ENCODE measurements at regions not wholly inside any gene's neighbourhood (a gene's known extent, or its start where the extent isn't known, plus 50 kb on each side); places are given as distances from the start of the nearest gene placed in this dataset.

DNA sequence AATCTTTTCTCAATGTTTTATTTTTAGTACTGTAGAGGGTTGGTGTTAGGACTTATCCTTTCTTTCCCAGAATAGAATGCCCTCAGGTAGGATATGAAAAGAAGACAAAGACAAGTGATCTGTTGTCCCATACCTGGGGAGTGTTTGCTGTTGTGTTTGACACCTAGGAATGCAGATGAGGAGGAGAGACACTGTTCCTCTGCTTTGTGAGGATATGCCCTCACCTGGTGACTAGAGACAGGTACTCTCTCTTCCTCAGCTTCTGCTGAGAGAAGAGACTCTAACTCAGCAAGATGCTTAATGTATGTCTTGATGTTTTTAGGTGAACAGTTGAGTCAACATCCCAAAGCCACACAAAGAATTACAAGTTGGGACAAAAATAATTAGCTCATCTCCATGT is 468.4 kb downstream of the PRR16 start:
- TF ChIP-seq, protein P1, sequence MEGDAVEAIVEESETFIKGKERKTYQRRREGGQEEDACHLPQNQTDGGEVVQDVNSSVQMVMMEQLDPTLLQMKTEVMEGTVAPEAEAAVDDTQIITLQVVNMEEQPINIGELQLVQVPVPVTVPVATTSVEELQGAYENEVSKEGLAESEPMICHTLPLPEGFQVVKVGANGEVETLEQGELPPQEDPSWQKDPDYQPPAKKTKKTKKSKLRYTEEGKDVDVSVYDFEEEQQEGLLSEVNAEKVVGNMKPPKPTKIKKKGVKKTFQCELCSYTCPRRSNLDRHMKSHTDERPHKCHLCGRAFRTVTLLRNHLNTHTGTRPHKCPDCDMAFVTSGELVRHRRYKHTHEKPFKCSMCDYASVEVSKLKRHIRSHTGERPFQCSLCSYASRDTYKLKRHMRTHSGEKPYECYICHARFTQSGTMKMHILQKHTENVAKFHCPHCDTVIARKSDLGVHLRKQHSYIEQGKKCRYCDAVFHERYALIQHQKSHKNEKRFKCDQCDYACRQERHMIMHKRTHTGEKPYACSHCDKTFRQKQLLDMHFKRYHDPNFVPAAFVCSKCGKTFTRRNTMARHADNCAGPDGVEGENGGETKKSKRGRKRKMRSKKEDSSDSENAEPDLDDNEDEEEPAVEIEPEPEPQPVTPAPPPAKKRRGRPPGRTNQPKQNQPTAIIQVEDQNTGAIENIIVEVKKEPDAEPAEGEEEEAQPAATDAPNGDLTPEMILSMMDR (IDR thresholded peaks at IDR 0.05): no peak
- TF ChIP-seq POLR2AphosphoS2 (conservative IDR thresholded peaks at IDR 0.05; ENCODE audit: low read length): no peak
- no peak for TF ChIP-seq SMC3 (IDR thresholded peaks at IDR 0.05)
- no peak for TF ChIP-seq CEBPB (IDR thresholded peaks at IDR 0.05)
- TF ChIP-seq RNF2 (IDR thresholded peaks at IDR 0.05; ENCODE audit: borderline replicate concordance, low read depth): no peak
- TF ChIP-seq PHF8 (IDR thresholded peaks at IDR 0.05; ENCODE audit: borderline replicate concordance, low read depth): no peak
- TF ChIP-seq, protein P2, sequence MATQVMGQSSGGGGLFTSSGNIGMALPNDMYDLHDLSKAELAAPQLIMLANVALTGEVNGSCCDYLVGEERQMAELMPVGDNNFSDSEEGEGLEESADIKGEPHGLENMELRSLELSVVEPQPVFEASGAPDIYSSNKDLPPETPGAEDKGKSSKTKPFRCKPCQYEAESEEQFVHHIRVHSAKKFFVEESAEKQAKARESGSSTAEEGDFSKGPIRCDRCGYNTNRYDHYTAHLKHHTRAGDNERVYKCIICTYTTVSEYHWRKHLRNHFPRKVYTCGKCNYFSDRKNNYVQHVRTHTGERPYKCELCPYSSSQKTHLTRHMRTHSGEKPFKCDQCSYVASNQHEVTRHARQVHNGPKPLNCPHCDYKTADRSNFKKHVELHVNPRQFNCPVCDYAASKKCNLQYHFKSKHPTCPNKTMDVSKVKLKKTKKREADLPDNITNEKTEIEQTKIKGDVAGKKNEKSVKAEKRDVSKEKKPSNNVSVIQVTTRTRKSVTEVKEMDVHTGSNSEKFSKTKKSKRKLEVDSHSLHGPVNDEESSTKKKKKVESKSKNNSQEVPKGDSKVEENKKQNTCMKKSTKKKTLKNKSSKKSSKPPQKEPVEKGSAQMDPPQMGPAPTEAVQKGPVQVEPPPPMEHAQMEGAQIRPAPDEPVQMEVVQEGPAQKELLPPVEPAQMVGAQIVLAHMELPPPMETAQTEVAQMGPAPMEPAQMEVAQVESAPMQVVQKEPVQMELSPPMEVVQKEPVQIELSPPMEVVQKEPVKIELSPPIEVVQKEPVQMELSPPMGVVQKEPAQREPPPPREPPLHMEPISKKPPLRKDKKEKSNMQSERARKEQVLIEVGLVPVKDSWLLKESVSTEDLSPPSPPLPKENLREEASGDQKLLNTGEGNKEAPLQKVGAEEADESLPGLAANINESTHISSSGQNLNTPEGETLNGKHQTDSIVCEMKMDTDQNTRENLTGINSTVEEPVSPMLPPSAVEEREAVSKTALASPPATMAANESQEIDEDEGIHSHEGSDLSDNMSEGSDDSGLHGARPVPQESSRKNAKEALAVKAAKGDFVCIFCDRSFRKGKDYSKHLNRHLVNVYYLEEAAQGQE (IDR thresholded peaks at IDR 0.05): no peak
- no peak for TF ChIP-seq EP300 (IDR thresholded peaks at IDR 0.05)
- TF ChIP-seq POLR2A (IDR thresholded peaks at IDR 0.05; ENCODE audit: low read length): no peak
- no peak for TF ChIP-seq HOXA7 (CRISPR knock-in tag; IDR thresholded peaks at IDR 0.05)
- no peak for TF ChIP-seq BHLHE40 (IDR thresholded peaks at IDR 0.05; ENCODE audit: low read depth, low read length)
